ENCODE measurements at regions not wholly inside any gene's neighbourhood (a gene's known extent, or its start where the extent isn't known, plus 50 kb on each side); places are given as distances from the start of the nearest gene placed in this dataset.
A peak's percentile ranks its signal among the peaks of the same experiment; 100 is the strongest.
"Not testable (repeated sequence)": the region's sequence is repeated elsewhere in the genome, so short reads cannot be mapped to it uniquely, and the experiment has no call there.

DNA sequence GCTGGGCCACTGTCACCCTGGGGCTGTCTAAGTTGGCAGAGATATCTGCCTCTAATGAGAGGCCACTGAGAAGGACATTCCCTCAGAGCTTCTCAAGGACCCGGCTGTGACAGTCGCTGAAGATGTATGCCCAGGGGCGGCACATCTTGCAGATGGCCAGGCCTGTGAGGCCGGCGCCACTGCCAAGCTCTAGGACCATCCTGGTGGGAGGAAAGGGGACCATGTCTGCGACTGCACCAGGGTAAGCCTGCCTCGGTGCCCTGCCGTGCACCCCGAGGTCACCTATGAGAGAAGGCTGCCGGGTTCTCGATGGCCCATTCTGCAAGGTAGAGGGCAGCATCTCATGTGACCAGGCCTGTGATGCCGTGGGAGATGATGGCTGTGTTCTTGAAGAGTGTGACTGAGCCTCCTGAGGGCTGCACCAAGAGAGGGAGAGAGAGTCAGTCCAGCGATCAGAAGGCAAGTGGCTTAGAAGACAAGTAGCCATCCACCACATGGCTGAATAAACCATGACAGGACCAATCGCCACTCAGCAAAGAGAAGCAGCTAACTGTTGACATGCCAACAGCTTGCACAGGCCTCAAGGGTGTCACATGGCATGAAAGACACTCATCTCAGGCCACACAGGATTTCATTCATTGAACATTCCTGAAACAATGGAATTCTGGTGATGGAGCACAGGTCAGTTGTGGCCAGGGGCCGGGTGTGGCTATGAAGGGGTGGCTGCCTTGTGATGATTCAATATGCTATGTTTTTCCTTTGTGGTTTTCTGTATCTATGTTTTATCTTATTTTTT, 123.5 kb upstream of the ALDH3B2 start:
- H4K20me1 ChIP-seq (ENCODE audit: insufficient read depth); H3K27me3 ChIP-seq (replicated peaks; ENCODE audit: insufficient read depth); H3K79me2 ChIP-seq (ENCODE audit: insufficient read depth); H3K4me1 ChIP-seq (ENCODE audit: insufficient read depth); H3K27ac ChIP-seq; H3K4me2 ChIP-seq (ENCODE audit: unreplicated experiment); H3F3A ChIP-seq (ENCODE audit: insufficient read depth); H3K9ac ChIP-seq; H3K36me3 ChIP-seq (ENCODE audit: low read depth); in situ Hi-C loops (cut with MboI); H3K9me3 ChIP-seq (ENCODE audit: low read depth); H2AFZ ChIP-seq; H3K9me2 ChIP-seq (ENCODE audit: insufficient read depth); H3K4me3 ChIP-seq: not testable (repeated sequence)
- peak; percentile 24 for DNase-seq
- 91 to 92% methylated on average over 15 of the region's 15 CpGs for WGBS, 2 experiments (ENCODE audit: low coverage in 1 of 2, low lambda C conversion rate in 2 of 2, missing lambda C conversion rate in 2 of 2)

DNA sequence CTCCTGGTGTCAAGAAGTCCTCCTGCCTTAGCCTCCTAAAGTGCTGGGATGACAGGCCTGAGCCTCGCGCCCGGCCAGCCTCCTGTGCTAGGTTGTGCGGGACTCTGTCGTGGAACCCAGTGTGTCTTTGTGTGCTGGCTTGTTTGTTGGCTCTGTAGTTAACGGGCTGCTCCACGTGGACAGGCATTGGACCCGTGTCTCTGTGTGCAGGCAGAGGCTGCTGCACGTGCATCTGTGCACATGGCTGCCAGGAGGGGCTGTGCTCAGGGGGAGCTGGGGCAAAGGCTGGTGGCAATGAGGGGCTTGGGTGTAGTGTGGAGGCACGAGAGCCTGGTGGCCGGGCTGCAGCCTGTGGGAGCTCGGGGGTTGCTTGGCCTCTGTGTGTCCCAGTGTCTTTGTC, 121.3 kb upstream of the ALDH3B2 start:
- no peaks in the 10 kb centered on the region for H3K4me1 ChIP-seq (ENCODE audit: insufficient read depth)
- no peak for DNase-seq
- 83 to 88% methylated on average over 12 of the region's 12 CpGs for WGBS, 2 experiments (ENCODE audit: low coverage in 1 of 2, low lambda C conversion rate in 2 of 2, missing lambda C conversion rate in 2 of 2)
- H3F3A ChIP-seq (ENCODE audit: insufficient read depth) = no peaks in the 10 kb centered on the region
- H3K9me2 ChIP-seq (ENCODE audit: insufficient read depth) = no peaks in the 10 kb centered on the region
- H2AFZ ChIP-seq = no peak overlapping the region
- H3K9me3 ChIP-seq (ENCODE audit: low read depth) = no peaks in the 10 kb centered on the region
- H3K36me3 ChIP-seq (ENCODE audit: low read depth) = no peaks in the 10 kb centered on the region
- no peak overlapping the region for H3K4me3 ChIP-seq
- no peak overlapping the region for H3K27ac ChIP-seq
- no peaks in the 10 kb centered on the region for H4K20me1 ChIP-seq (ENCODE audit: insufficient read depth)
- in situ Hi-C loops (cut with MboI) = no loop called here
- H3K27me3 ChIP-seq (replicated peaks; ENCODE audit: insufficient read depth) = no peaks in the 10 kb centered on the region
- TF ChIP-seq EZH2 (IDR thresholded peaks at IDR 0.05; ENCODE audit: insufficient read depth, poor library complexity, severe bottlenecking) = no peak
- no peak for TF ChIP-seq EZH2phosphoT487 (IDR thresholded peaks at IDR 0.05; ENCODE audit: insufficient read depth, low read depth)
- H3K79me2 ChIP-seq (ENCODE audit: insufficient read depth) = no peaks in the 10 kb centered on the region
- no peak overlapping the region for H3K9ac ChIP-seq
- no peak overlapping the region for H3K4me2 ChIP-seq (ENCODE audit: unreplicated experiment)

DNA sequence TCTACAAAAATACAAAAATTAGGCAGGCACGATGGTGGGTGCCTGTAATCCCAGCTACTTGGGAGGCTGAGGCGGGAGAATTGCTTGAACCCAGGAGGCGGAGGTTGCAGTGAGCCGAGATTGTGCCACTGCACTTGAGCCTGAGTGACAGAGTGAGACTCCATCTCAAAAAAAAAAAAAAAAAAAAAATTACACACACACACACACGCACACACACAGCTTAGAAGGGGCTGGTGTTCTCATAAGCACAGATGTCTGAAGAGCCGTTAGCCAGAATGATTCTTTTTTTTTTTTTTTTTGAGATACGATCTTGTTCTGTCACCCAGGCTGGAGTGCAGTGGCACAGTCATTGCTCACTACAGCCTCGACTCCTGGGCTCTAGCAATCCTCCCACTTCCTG, 119.3 kb upstream of the ALDH3B2 start:
- H2AFZ ChIP-seq; H3K27ac ChIP-seq; H3K4me2 ChIP-seq (ENCODE audit: unreplicated experiment); H4K20me1 ChIP-seq (ENCODE audit: insufficient read depth); H3K4me3 ChIP-seq; H3K9me3 ChIP-seq (ENCODE audit: low read depth); H3F3A ChIP-seq (ENCODE audit: insufficient read depth); H3K36me3 ChIP-seq (ENCODE audit: low read depth); H3K4me1 ChIP-seq (ENCODE audit: insufficient read depth); H3K9ac ChIP-seq; H3K79me2 ChIP-seq (ENCODE audit: insufficient read depth); in situ Hi-C loops (cut with MboI); H3K9me2 ChIP-seq (ENCODE audit: insufficient read depth); DNase-seq; H3K27me3 ChIP-seq (replicated peaks; ENCODE audit: insufficient read depth): not testable (repeated sequence)
- WGBS, 2 experiments (ENCODE audit: low coverage in 1 of 2, low lambda C conversion rate in 2 of 2, missing lambda C conversion rate in 2 of 2) = 45 to 49% methylated on average over 4 to 8 of the region's 8 CpGs

GRCh38 chr11:67792273-67792990, 118.0 kb upstream of the ALDH3B2 start:
- H3K4me2 ChIP-seq (ENCODE audit: unreplicated experiment); H3K27me3 ChIP-seq (replicated peaks; ENCODE audit: insufficient read depth); in situ Hi-C loops (cut with MboI); H3K27ac ChIP-seq; H3K4me3 ChIP-seq; H3K4me1 ChIP-seq (ENCODE audit: insufficient read depth); H2AFZ ChIP-seq; H3F3A ChIP-seq (ENCODE audit: insufficient read depth); H3K9me3 ChIP-seq (ENCODE audit: low read depth); H4K20me1 ChIP-seq (ENCODE audit: insufficient read depth); H3K9ac ChIP-seq; H3K36me3 ChIP-seq (ENCODE audit: low read depth); H3K79me2 ChIP-seq (ENCODE audit: insufficient read depth); H3K9me2 ChIP-seq (ENCODE audit: insufficient read depth): not testable (repeated sequence)
- DNase-seq = peak; percentile 14
- 23 to 27% methylated on average over 26 of the region's 26 CpGs for WGBS, 2 experiments (ENCODE audit: low coverage in 1 of 2, low lambda C conversion rate in 2 of 2, missing lambda C conversion rate in 2 of 2)

DNA sequence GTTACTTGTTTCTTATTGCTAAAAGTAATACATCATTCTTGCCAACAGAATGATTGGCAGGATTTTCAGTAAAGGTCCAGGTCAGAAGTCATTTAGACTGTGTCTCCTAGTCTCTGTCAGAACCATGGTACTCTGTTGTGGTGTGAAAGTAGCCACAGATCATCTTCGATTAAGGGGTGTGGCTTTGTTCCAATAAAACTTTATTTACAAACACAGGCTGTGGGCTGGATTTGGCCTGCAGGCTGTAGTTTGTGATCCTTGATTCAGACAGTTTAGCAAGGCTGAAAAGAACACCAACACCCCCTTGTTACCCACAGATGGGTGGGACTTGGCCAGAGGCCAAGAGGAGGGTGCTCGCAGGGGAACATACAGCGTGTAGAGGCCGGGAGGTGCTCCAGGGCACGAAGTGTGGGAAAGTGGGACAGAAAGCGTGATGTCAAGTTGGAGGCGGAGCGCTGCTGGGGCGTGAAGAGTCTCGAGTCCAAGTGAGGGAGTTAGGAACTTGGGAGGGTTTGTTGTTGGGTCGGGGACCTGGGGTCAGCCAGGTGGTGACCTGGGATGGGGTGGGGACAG, 117.3 kb upstream of the ALDH3B2 start:
- H3K9me2 ChIP-seq (ENCODE audit: insufficient read depth); H3K9me3 ChIP-seq (ENCODE audit: low read depth); H2AFZ ChIP-seq; H3K36me3 ChIP-seq (ENCODE audit: low read depth); H3K4me3 ChIP-seq; H3K79me2 ChIP-seq (ENCODE audit: insufficient read depth); H3K9ac ChIP-seq; in situ Hi-C loops (cut with MboI); H3K27me3 ChIP-seq (replicated peaks; ENCODE audit: insufficient read depth); H3F3A ChIP-seq (ENCODE audit: insufficient read depth); H4K20me1 ChIP-seq (ENCODE audit: insufficient read depth); H3K4me1 ChIP-seq (ENCODE audit: insufficient read depth); H3K4me2 ChIP-seq (ENCODE audit: unreplicated experiment); H3K27ac ChIP-seq: not testable (repeated sequence)
- 35 to 38% methylated on average over 11 of the region's 11 CpGs for WGBS, 2 experiments (ENCODE audit: low coverage in 1 of 2, low lambda C conversion rate in 2 of 2, missing lambda C conversion rate in 2 of 2)
- DNase-seq = peak; percentile 6

DNA sequence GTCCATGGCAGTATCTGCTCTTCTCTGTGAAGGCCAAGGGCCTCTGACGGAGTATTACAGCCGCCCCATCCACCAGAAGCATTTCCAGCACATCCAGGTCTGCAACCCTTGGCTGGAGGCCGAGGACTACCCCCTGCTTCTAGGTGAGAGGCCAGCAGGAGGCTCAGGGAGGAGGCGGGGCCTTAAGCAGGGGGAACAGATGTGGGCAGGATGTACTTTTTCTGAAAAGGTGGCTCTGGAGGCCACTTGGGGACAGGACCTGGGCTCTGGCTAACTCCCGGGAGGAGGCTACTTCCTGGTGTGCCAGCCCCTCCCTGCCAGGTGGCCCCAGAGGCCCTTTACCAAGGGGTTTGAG, 113.9 kb upstream of the ALDH3B2 start:
- H4K20me1 ChIP-seq (ENCODE audit: insufficient read depth); H3K9me3 ChIP-seq (ENCODE audit: low read depth); H3K4me3 ChIP-seq; H3K36me3 ChIP-seq (ENCODE audit: low read depth); DNase-seq; H3K9ac ChIP-seq; H3K27ac ChIP-seq; H3K4me1 ChIP-seq (ENCODE audit: insufficient read depth); in situ Hi-C loops (cut with MboI); H3F3A ChIP-seq (ENCODE audit: insufficient read depth); H3K4me2 ChIP-seq (ENCODE audit: unreplicated experiment); H2AFZ ChIP-seq; H3K9me2 ChIP-seq (ENCODE audit: insufficient read depth); H3K27me3 ChIP-seq (replicated peaks; ENCODE audit: insufficient read depth); H3K79me2 ChIP-seq (ENCODE audit: insufficient read depth): not testable (repeated sequence)
- 39 to 46% methylated on average over 5 of the region's 5 CpGs for WGBS, 2 experiments (ENCODE audit: low coverage in 1 of 2, low lambda C conversion rate in 2 of 2, missing lambda C conversion rate in 2 of 2)

GRCh38 chr11:67787681-67788340, 113.4 kb upstream of the ALDH3B2 start:
- H3K9me3 ChIP-seq (ENCODE audit: low read depth); H3K27me3 ChIP-seq (replicated peaks; ENCODE audit: insufficient read depth); H3K36me3 ChIP-seq (ENCODE audit: low read depth); H3K79me2 ChIP-seq (ENCODE audit: insufficient read depth); H3K27ac ChIP-seq; in situ Hi-C loops (cut with MboI); DNase-seq; H3K9ac ChIP-seq; H2AFZ ChIP-seq; H3K4me2 ChIP-seq (ENCODE audit: unreplicated experiment); H3K4me3 ChIP-seq; H3K9me2 ChIP-seq (ENCODE audit: insufficient read depth); H4K20me1 ChIP-seq (ENCODE audit: insufficient read depth); H3K4me1 ChIP-seq (ENCODE audit: insufficient read depth); H3F3A ChIP-seq (ENCODE audit: insufficient read depth): not testable (repeated sequence)
- WGBS, 2 experiments (ENCODE audit: low coverage in 1 of 2, low lambda C conversion rate in 2 of 2, missing lambda C conversion rate in 2 of 2) = 55 to 62% methylated on average over 16 to 19 of the region's 19 CpGs

Measured in GM23248 (cell line).